ENCODE measurements at regions not wholly inside any gene's neighbourhood (a gene's known extent, or its start where the extent isn't known, plus 50 kb on each side); places are given as distances from the start of the nearest gene placed in this dataset.

- no peak for TF ChIP-seq CTCF (IDR thresholded peaks at IDR 0.05 in 4 of 5, conservative IDR thresholded peaks at IDR 0.05 in 1 of 5)
- TF ChIP-seq POLR2A (IDR thresholded peaks at IDR 0.05) = no peak
Measured at GRCh38 chrX:94600077-94600476, 926.1 kb downstream of the FAM133A start.
